Neural cell (in vitro differentiated cells): ENCODE measurements at regions not wholly inside any gene's neighbourhood (a gene's known extent, or its start where the extent isn't known, plus 50 kb on each side); places are given as distances from the start of the nearest gene placed in this dataset.

Source experiments
- EP300 ChIP-seq: fragments of 450-650 bp; conservative IDR thresholded peaks from 2 replicates; pipeline ENCODE4 v1.6.1; 2014; ENCODE audit warnings: antibody characterized with exemption, mild to moderate bottlenecking, moderate library complexity; ENCODE audit not compliant: poor library complexity, severe bottlenecking
- TF ChIP-seq, protein P1 (sequence below): fragments of 450-650 bp; IDR thresholded peaks from 2 replicates; pipeline ENCODE4 v1.5.1; 2014; ENCODE audit warnings: antibody characterized with exemption, mild to moderate bottlenecking, moderate library complexity; ENCODE audit not compliant: poor library complexity, severe bottlenecking

DNA sequence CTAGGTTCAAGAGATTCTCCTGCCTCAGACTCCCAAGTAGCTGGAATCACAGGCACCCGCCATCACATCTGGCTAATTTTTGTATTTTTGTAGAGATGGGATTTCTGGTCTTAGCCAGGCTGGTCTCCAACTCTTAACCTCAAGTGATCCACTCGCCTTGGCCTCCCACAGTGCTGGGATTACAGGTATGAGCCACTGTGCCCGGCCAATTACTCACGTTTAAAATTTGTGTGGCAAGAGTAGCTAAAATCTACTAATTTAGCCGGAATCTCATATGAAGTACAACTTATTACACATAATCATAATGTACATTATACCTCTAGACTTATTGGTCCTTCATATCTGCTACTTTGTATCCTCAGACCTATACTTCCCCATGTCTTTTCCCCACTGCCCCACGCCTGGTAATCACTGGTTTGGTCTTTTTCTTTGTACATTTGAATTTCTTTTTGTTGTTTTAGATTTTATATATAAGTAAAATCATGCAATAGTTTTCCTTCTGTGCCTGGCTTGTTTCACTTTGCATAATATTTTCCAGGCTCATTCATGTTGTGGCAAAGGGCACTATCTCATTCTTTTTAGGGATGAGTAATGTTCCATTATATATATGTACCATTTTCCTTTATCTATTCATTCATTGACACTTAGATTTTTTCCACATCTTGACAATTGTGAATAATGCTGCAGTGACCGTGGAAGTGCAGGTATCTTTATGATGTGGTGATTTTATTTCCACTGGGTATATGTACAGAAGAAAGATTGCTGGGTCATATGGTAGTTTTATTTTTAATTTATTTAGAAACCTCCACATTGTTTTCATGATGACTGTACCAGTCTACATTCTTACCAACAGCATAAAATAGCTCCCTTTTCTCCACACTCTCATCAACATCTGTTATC lies 605.0 kb upstream of the CBLB start:
- TF ChIP-seq EP300: no peak
- TF ChIP-seq, protein P1, sequence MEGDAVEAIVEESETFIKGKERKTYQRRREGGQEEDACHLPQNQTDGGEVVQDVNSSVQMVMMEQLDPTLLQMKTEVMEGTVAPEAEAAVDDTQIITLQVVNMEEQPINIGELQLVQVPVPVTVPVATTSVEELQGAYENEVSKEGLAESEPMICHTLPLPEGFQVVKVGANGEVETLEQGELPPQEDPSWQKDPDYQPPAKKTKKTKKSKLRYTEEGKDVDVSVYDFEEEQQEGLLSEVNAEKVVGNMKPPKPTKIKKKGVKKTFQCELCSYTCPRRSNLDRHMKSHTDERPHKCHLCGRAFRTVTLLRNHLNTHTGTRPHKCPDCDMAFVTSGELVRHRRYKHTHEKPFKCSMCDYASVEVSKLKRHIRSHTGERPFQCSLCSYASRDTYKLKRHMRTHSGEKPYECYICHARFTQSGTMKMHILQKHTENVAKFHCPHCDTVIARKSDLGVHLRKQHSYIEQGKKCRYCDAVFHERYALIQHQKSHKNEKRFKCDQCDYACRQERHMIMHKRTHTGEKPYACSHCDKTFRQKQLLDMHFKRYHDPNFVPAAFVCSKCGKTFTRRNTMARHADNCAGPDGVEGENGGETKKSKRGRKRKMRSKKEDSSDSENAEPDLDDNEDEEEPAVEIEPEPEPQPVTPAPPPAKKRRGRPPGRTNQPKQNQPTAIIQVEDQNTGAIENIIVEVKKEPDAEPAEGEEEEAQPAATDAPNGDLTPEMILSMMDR: no peak
